Body of pancreas (tissue), 4 donors: ENCODE measurements at regions not wholly inside any gene's neighbourhood (a gene's known extent, or its start where the extent isn't known, plus 50 kb on each side); places are given as distances from the start of the nearest gene placed in this dataset.

Experiments used
- POLR2A ChIP-seq, 3 donors: fragments of 450-650 bp; IDR thresholded peaks; one replicate each; pipeline ENCODE4 v1.6.1; 2016; ENCODE audit warnings: antibody characterized with exemption in 3 of 3, mild to moderate bottlenecking in 2 of 3
- TF ChIP-seq, protein P1 (sequence below), 7 experiments: fragments of 450-650 bp in 4 of 7; fragments of 200-600 bp in 3 of 7; sonication (generic) in 3 of 7; IDR thresholded peaks; one replicate each; pipeline ENCODE4 v1.5.1; 2016 to 2019; ENCODE audit warnings: antibody characterized with exemption in 7 of 7

DNA sequence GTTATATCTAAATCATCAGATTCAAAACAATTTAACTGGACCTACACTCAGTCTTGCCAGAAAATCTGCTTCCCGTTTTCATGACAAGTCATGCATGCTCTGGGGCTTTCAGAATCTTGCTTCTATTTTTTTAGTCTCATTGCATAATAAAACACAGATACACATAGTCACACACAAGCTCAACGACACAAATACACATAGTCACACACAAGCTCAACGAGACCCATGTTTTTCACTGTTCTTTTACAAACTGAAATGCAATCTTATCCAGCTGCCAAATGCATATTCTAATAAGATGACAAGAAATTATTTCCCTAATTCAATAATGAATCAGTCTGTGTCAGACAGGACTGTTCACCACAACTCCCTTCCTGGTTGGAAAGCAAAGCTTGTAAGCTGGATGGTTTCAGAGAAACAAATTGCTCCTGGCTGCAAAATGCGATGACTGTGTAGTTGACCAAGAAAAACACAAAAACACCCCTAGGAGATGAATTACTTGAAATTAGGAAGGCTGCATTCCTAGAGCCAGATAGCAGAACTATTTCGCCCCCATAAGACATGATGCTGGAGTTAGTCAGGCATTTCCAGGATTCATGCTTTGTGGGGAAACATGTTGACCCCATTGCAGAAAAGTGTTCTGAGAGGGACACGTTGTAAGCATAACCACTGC, 208.7 kb downstream of the CHIC2 start:
- TF ChIP-seq, protein P1, sequence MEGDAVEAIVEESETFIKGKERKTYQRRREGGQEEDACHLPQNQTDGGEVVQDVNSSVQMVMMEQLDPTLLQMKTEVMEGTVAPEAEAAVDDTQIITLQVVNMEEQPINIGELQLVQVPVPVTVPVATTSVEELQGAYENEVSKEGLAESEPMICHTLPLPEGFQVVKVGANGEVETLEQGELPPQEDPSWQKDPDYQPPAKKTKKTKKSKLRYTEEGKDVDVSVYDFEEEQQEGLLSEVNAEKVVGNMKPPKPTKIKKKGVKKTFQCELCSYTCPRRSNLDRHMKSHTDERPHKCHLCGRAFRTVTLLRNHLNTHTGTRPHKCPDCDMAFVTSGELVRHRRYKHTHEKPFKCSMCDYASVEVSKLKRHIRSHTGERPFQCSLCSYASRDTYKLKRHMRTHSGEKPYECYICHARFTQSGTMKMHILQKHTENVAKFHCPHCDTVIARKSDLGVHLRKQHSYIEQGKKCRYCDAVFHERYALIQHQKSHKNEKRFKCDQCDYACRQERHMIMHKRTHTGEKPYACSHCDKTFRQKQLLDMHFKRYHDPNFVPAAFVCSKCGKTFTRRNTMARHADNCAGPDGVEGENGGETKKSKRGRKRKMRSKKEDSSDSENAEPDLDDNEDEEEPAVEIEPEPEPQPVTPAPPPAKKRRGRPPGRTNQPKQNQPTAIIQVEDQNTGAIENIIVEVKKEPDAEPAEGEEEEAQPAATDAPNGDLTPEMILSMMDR (IDR thresholded peaks at IDR 0.05), result no peak
- no peak for TF ChIP-seq POLR2A (IDR thresholded peaks at IDR 0.05)
